GM12891 (cell line): ENCODE measurements at regions not wholly inside any gene's neighbourhood (a gene's known extent, or its start where the extent isn't known, plus 50 kb on each side); places are given as distances from the start of the nearest gene placed in this dataset.

ENCODE experiments used
- PAX5 ChIP-seq: IDR thresholded peaks from 2 replicates; pipeline ENCODE4 v1.6.1; 2011; ENCODE audit warnings: low read length, moderate library complexity, mild to moderate bottlenecking; ENCODE audit not compliant: insufficient read depth, severe bottlenecking
- TAF1 ChIP-seq: IDR thresholded peaks from 2 replicates; pipeline ENCODE4 v1.6.1; 2011; ENCODE audit warnings: low read depth, low read length, control low read depth

GRCh38 chr5:6979061-6979460 is 265.8 kb downstream of the TENT4A start:
- TF ChIP-seq PAX5 (no peak), TAF1 (no peak)
